Trophoblast cell (in vitro differentiated cells and primary cell): ENCODE measurements at regions not wholly inside any gene's neighbourhood (a gene's known extent, or its start where the extent isn't known, plus 50 kb on each side); places are given as distances from the start of the nearest gene placed in this dataset.

ENCODE experiments used
- DNase-seq, 2 donors: peaks; one replicate each; pipeline ENCODE4 v3.0.0-alpha.2; 2016
- H2AFZ ChIP-seq: 2 replicates; pipeline ENCODE4 v1.6.1; 2013; ENCODE audit warnings: low read length, moderate library complexity, mild to moderate bottlenecking; ENCODE audit not compliant: insufficient read depth, poor library complexity
- H2AK5ac ChIP-seq: 2 replicates; pipeline ENCODE4 v1.6.1; 2013; ENCODE audit warnings: mild to moderate bottlenecking, low read length
- H2BK120ac ChIP-seq: 2 replicates; pipeline ENCODE4 v1.6.1; 2013; ENCODE audit warnings: low read length, mild to moderate bottlenecking, moderate library complexity; ENCODE audit not compliant: insufficient read depth, poor library complexity
- H2BK12ac ChIP-seq: 2 replicates; pipeline ENCODE4 v1.6.1; 2013; ENCODE audit warnings: mild to moderate bottlenecking, low read length, moderate library complexity
- H2BK5ac ChIP-seq: 2 replicates; pipeline ENCODE4 v1.6.1; 2013; ENCODE audit warnings: low read length, low read depth, moderate library complexity, mild to moderate bottlenecking; ENCODE audit not compliant: poor library complexity
- H3K14ac ChIP-seq: 2 replicates; pipeline ENCODE4 v1.6.1; 2013; ENCODE audit warnings: mild to moderate bottlenecking, low read length
- H3K18ac ChIP-seq: 2 replicates; pipeline ENCODE4 v1.6.1; 2013; ENCODE audit warnings: mild to moderate bottlenecking, low read length
- H3K23ac ChIP-seq: 2 replicates; pipeline ENCODE4 v1.6.1; 2013; ENCODE audit warnings: low read length
- H3K27ac ChIP-seq: 2 replicates; pipeline ENCODE4 v1.5.1; 2013; ENCODE audit warnings: low read depth, mild to moderate bottlenecking, inconsistent platforms, low read length, moderate library complexity
- H3K27me3 ChIP-seq: 2 replicates; pipeline ENCODE4 v1.6.1; 2013; ENCODE audit warnings: inconsistent platforms, mild to moderate bottlenecking, low read length, moderate library complexity; ENCODE audit not compliant: insufficient read depth
- H3K36me3 ChIP-seq, 2 experiments: 1 replicate in 1 of 2; 2 replicates in 1 of 2; pipeline ENCODE4 v1.6.1; 2013; ENCODE audit warnings: low read length in 2 of 2, mild to moderate bottlenecking in 2 of 2, moderate library complexity in 1 of 2; ENCODE audit not compliant: insufficient read depth in 2 of 2, control insufficient read depth in 1 of 2
- H3K4ac ChIP-seq: 2 replicates; pipeline ENCODE4 v1.6.1; 2013; ENCODE audit warnings: low read depth, mild to moderate bottlenecking, low read length, moderate library complexity
- H3K4me1 ChIP-seq, 2 experiments: 1 replicate in 1 of 2; 2 replicates in 1 of 2; pipeline ENCODE4 v1.6.1; 2013; ENCODE audit warnings: low read length in 2 of 2, mild to moderate bottlenecking in 2 of 2, moderate library complexity in 1 of 2; ENCODE audit not compliant: insufficient read depth in 2 of 2, control insufficient read depth in 1 of 2
- H3K4me2 ChIP-seq: 2 replicates; pipeline ENCODE4 v1.6.1; 2013; ENCODE audit warnings: inconsistent platforms, mild to moderate bottlenecking, low read length, moderate library complexity
- H3K4me3 ChIP-seq: 2 replicates; pipeline ENCODE4 v1.5.1; 2013; ENCODE audit warnings: mild to moderate bottlenecking, low read depth, low read length, inconsistent platforms
- H3K79me1 ChIP-seq: one replicate; pipeline ENCODE4 v1.6.1; 2013; ENCODE audit warnings: low read length
- H3K79me2 ChIP-seq: 2 replicates; pipeline ENCODE4 v1.6.1; 2013; ENCODE audit warnings: low read length, mild to moderate bottlenecking; ENCODE audit not compliant: control insufficient read depth, insufficient read depth, poor library complexity
- H3K9ac ChIP-seq: 2 replicates; pipeline ENCODE4 v1.6.1; 2013; ENCODE audit warnings: mild to moderate bottlenecking, low read length
- H3K9me3 ChIP-seq: 2 replicates; pipeline ENCODE4 v1.6.1; 2013; ENCODE audit warnings: low read depth, mild to moderate bottlenecking, control low read depth, inconsistent platforms, low read length; ENCODE audit not compliant: insufficient read depth
- H4K12ac ChIP-seq: 2 replicates; pipeline ENCODE4 v1.6.1; 2013; ENCODE audit warnings: low read depth, mild to moderate bottlenecking, low read length, moderate library complexity
- H4K8ac ChIP-seq: 2 replicates; pipeline ENCODE4 v1.6.1; 2013; ENCODE audit warnings: low read depth, mild to moderate bottlenecking, low read length, moderate library complexity
- H4K91ac ChIP-seq: one replicate; pipeline ENCODE4 v1.6.1; 2013; ENCODE audit warnings: low read depth, mild to moderate bottlenecking, low read length, moderate library complexity
- WGBS: extraction: QIAGEN DNeasy Blood & Tissue Kit; methylation state at CpG from one replicate; pipeline ENCODE4 v1.1.7; 2013; ENCODE audit warnings: missing lambda C conversion rate; ENCODE audit not compliant: insufficient read length, insufficient coverage; ENCODE audit errors: extremely low coverage; 5-methylcytosine and 5-hydroxymethylcytosine counted together

DNA sequence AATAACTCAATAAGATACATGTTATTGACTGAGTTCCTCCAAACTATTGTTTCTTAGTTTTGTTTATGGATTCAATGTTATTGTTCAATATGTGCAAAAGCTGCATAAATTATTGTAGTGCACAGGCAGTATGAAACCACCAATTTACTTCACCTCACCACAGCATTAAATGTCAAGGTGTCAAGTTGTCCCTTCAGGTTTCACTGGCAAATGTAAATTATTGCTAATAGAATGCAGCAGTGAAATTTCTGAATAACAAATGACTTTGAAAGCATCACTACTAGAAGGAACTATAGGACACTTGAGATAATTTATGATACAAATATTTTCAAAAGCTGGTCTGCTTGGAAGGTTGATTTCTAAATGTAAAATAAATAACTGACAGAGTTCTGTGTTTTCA is 116.4 kb upstream of the PTPRD start:
- H3K23ac ChIP-seq, result no peak overlapping the region
- no peaks in the 10 kb centered on the region for H3K36me3 ChIP-seq
- no peaks in the 10 kb centered on the region for H3K4me1 ChIP-seq
- no peaks in the 10 kb centered on the region for H3K79me1 ChIP-seq
- H2AK5ac ChIP-seq, result no peak overlapping the region
- H4K12ac ChIP-seq, result no peak overlapping the region
- no peak overlapping the region for H2BK12ac ChIP-seq
- no peak overlapping the region for H3K4me3 ChIP-seq
- no peak overlapping the region for H3K9ac ChIP-seq
- H2BK120ac ChIP-seq, result no peak overlapping the region
- no peak overlapping the region for H3K4me2 ChIP-seq
- no peaks in the 10 kb centered on the region for H3K27me3 ChIP-seq
- no peak overlapping the region for H3K4ac ChIP-seq
- no peak overlapping the region for H3K18ac ChIP-seq
- H4K91ac ChIP-seq, result no peak overlapping the region
- no peaks in the 10 kb centered on the region for H3K9me3 ChIP-seq
- no peak overlapping the region for H3K14ac ChIP-seq
- H3K79me2 ChIP-seq, result no peaks in the 10 kb centered on the region
- H2AFZ ChIP-seq, result no peak overlapping the region
- no peak for DNase-seq
- H4K8ac ChIP-seq, result no peak overlapping the region
- no peak overlapping the region for H3K27ac ChIP-seq
- no peak overlapping the region for H2BK5ac ChIP-seq

DNA sequence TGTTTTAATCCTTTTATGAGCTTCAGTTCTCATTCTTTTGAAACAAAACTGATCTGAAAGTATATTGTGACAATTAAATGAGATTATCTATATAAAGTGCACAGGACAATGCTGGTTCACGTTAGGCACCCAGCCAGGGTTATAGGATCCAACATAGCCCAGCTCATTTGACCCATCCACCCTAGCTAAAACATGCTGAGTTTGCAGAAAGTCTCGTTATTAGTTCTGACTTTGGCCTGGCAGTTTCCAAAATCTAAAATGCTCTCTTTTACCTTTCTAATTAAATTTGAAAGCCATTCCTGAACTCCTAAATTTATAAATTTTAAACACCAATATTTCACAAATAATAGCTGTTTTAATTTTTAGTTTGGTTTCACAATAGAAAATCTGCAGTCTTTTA is 131.9 kb upstream of the PTPRD start:
- no peak overlapping the region for H3K23ac ChIP-seq
- no peak overlapping the region for H4K8ac ChIP-seq
- H3K27ac ChIP-seq, result no peak overlapping the region
- no peaks in the 10 kb centered on the region for H3K36me3 ChIP-seq
- H3K18ac ChIP-seq, result no peak overlapping the region
- H2BK120ac ChIP-seq, result no peak overlapping the region
- no peak overlapping the region for H2BK5ac ChIP-seq
- H3K4me1 ChIP-seq, result no peaks in the 10 kb centered on the region
- H2AK5ac ChIP-seq, result no peak overlapping the region
- no peak overlapping the region for H4K12ac ChIP-seq
- DNase-seq, result no peak
- no peaks in the 10 kb centered on the region for H3K27me3 ChIP-seq
- no peaks in the 10 kb centered on the region for H3K79me1 ChIP-seq
- no peak overlapping the region for H3K4ac ChIP-seq
- H3K79me2 ChIP-seq, result no peaks in the 10 kb centered on the region
- no CpG with 5 or more reads among the region's 2 CpGs for WGBS
- no peak overlapping the region for H3K4me3 ChIP-seq
- no peak overlapping the region for H3K4me2 ChIP-seq
- no peak overlapping the region for H4K91ac ChIP-seq
- H3K9me3 ChIP-seq, result no peaks in the 10 kb centered on the region
- H3K9ac ChIP-seq, result no peak overlapping the region
- H2BK12ac ChIP-seq, result no peak overlapping the region
- H3K14ac ChIP-seq, result no peak overlapping the region
- no peak overlapping the region for H2AFZ ChIP-seq

DNA sequence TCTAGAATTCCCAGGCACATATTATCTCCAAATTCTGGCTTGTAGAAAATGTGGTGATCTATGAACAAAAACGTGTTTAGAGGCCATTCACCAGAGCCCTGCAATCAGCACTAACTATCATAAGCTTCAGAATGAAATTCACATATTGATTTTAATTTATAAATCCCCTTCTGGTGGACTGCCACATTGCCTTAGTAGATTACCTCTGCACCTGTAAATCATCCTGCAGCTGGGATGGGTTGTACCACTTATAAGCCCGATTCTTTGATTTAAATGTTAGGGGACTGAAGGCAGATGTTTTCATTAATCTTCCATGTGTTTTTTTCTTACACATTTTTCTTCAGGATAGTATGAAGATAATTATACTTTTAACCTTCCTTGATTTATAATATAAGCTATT is 140.7 kb upstream of the PTPRD start:
- Histone ChIP-seq H3K4me1 (no peaks in the 10 kb centered on the region), H2BK5ac (no peak overlapping the region), H3K4me3 (no peak overlapping the region), H4K12ac (no peak overlapping the region), H4K8ac (no peak overlapping the region), H3K79me2 (no peaks in the 10 kb centered on the region), H3K23ac (no peak overlapping the region), H3K9ac (no peak overlapping the region), H4K91ac (no peak overlapping the region), H3K4me2 (no peak overlapping the region), H3K27ac (no peak overlapping the region), H3K27me3 (no peaks in the 10 kb centered on the region), H2AK5ac (no peak overlapping the region), H3K4ac (no peak overlapping the region), H3K36me3 (no peaks in the 10 kb centered on the region), H2BK120ac (no peak overlapping the region), H3K79me1 (no peaks in the 10 kb centered on the region), H2AFZ (no peak overlapping the region), H3K14ac (no peak overlapping the region), H3K18ac (no peak overlapping the region), H2BK12ac (no peak overlapping the region), H3K9me3 (no peaks in the 10 kb centered on the region)
- no peak for DNase-seq
- WGBS, result no CpG with 5 or more reads among the region's 2 CpGs

DNA sequence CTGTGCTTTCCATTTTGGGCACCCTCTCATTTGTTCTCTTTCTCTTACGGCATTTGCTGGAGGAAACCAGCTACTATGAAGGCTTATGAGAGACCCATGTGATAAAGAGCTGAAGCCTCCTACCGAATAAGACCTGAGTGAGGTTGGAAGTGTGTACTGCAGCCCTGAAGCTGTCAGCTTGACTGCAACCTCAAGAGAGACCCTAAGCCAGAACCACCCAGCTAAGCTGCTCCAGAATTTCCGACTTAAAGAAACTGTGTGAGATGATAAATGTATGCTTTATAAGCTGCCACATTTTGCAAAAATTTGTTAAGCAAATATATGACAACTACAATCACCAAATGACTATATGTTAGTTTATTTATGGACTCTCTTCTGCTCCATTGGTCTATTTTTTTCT is 151.7 kb upstream of the PTPRD start:
- H3K9me3 ChIP-seq, result no peaks in the 10 kb centered on the region
- H3K18ac ChIP-seq, result no peak overlapping the region
- H4K91ac ChIP-seq, result no peak overlapping the region

DNA sequence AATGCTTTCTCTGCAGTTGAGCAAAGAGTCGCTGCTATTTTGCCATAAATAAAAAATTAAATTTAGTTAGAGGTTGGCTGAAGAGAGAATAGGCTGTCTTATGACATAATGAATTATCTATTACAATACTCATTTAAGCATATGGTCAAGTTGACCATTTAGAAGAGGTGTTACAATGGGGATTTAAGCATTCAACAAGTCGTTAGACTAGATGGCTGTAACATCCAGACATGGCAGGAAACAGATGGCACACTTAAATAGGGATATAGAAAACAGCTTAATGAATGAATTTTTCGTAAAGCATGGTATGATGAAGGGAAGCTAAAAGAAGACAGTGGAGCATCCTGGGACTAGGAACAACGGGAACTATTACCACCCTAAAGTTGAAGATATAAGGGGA is 160.3 kb upstream of the PTPRD start:
- WGBS, result no CpG with 5 or more reads among the region's 4 CpGs
- Histone ChIP-seq H3K9ac (no peak overlapping the region), H3K4ac (no peak overlapping the region)

More for the DNA sequence above, 151.7 kb upstream of the PTPRD start:
- H3K36me3 ChIP-seq, result no peaks in the 10 kb centered on the region
- no peak overlapping the region for H3K14ac ChIP-seq
- no peak overlapping the region for H2BK120ac ChIP-seq
- no peaks in the 10 kb centered on the region for H3K4me1 ChIP-seq
- no peak overlapping the region for H4K8ac ChIP-seq
- H3K27me3 ChIP-seq, result no peaks in the 10 kb centered on the region
- no peak overlapping the region for H2BK12ac ChIP-seq
- H3K79me2 ChIP-seq, result no peaks in the 10 kb centered on the region
- H3K4me3 ChIP-seq, result no peak overlapping the region
- WGBS, result no CpG with 5 or more reads among the region's 3 CpGs
- H2BK5ac ChIP-seq, result no peak overlapping the region
- H3K23ac ChIP-seq, result no peak overlapping the region
- H3K4ac ChIP-seq, result no peak overlapping the region
- DNase-seq, result no peak
- H3K27ac ChIP-seq, result no peak overlapping the region
- H3K79me1 ChIP-seq, result no peaks in the 10 kb centered on the region
- no peak overlapping the region for H3K9ac ChIP-seq
- H3K4me2 ChIP-seq, result no peak overlapping the region
- H2AK5ac ChIP-seq, result no peak overlapping the region
- H4K12ac ChIP-seq, result no peak overlapping the region
- H2AFZ ChIP-seq, result no peak overlapping the region

More for the DNA sequence above, 160.3 kb upstream of the PTPRD start:
- no peak overlapping the region for H2AK5ac ChIP-seq
- no peak overlapping the region for H3K4me2 ChIP-seq
- H2BK12ac ChIP-seq, result no peak overlapping the region
- no peak overlapping the region for H3K14ac ChIP-seq
- no peaks in the 10 kb centered on the region for H3K36me3 ChIP-seq
- no peak overlapping the region for H2BK120ac ChIP-seq
- no peak overlapping the region for H4K12ac ChIP-seq
- no peak for DNase-seq
- no peaks in the 10 kb centered on the region for H3K4me1 ChIP-seq
- H3K4me3 ChIP-seq, result no peak overlapping the region
- H3K79me1 ChIP-seq, result no peaks in the 10 kb centered on the region
- H3K18ac ChIP-seq, result no peak overlapping the region
- H3K79me2 ChIP-seq, result no peaks in the 10 kb centered on the region
- no peak overlapping the region for H4K91ac ChIP-seq
- H2BK5ac ChIP-seq, result no peak overlapping the region
- no peak overlapping the region for H3K27ac ChIP-seq
- no peaks in the 10 kb centered on the region for H3K27me3 ChIP-seq
- H3K9me3 ChIP-seq, result no peaks in the 10 kb centered on the region
- no peak overlapping the region for H2AFZ ChIP-seq
- no peak overlapping the region for H3K23ac ChIP-seq
- no peak overlapping the region for H4K8ac ChIP-seq
